CD4-positive, alpha-beta T cell treated with Interferon gamma for 1 hour (primary cell): ENCODE measurements at regions not wholly inside any gene's neighbourhood (a gene's known extent, or its start where the extent isn't known, plus 50 kb on each side); places are given as distances from the start of the nearest gene placed in this dataset.

Source experiments
- DNase-seq: peaks from one replicate; pipeline ENCODE4 v3.0.0-alpha.2; 2020

DNA sequence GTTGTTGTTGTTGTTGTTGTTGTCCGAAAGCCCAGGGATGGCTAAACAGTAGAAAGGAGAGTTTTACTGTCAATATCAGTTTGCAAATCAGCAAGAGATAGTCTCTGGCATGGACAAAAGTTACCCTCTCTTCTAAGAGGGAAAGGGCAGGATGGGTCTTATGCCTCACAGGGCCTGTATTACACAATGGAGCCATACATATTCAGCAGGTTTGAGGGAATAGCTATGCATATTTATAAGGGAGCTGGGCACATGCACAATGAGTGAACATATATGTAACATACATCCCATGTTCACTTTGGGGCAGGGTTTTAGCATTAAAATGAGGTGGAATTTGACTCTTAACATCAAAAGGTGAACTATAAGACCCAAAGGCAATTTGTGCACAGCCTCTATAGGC lies 84.4 kb upstream of the PGBD5 start:
- no peak for DNase-seq

GRCh38 chr1:230509281-230509977 lies 83.3 kb upstream of the PGBD5 start:
- peak; percentile 48 for DNase-seq

GRCh38 chr1:230507666-230508402 lies 81.7 kb upstream of the PGBD5 start:
- no peak for DNase-seq

DNA sequence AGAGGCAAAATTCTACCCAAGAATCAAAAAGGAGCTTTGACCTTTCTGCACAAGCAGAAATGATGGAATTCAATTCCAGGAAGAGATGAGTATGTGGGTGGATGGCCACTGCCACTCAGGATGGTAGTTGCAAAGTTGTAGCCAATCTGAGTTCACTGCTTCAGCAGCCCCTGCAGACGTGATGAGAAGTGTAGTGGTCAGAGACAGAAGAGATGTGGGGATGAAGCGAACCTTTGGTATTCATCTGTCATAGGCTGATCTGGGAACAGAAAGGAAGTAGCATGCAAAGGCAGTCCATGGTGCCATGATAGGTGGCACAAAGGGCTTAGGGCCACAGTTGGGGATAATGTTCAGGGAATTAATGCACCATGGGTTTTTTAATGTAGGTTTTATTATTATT lies 81.1 kb upstream of the PGBD5 start:
- DNase-seq: no peak

GRCh38 chr1:230506451-230506850 lies 80.3 kb upstream of the PGBD5 start:
- no peak for DNase-seq

GRCh38 chr1:230504310-230504709 lies 78.2 kb upstream of the PGBD5 start:
- no peak for DNase-seq

DNA sequence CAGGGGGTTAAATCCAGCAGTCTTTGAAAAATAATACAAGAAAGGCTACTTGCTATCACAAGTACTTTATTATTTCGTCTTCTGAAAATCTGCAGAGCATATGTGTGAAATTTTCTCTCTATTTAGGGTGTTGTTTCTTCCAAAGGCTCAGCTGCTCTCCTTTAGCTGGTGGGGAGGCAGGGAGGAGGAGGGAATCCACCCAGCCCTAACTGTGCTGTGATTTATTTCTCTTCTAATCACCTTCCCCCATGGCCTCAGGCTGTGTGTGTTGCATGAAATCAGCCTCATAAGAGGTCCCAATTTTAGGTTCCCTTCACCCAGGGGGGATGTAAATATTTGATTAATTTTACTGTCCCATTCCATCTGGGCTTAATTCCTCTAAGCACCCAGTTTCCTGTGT lies 77.6 kb upstream of the PGBD5 start:
- DNase-seq: no peak

GRCh38 chr1:230502996-230503395 lies 76.9 kb upstream of the PGBD5 start:
- DNase-seq: no peak

DNA sequence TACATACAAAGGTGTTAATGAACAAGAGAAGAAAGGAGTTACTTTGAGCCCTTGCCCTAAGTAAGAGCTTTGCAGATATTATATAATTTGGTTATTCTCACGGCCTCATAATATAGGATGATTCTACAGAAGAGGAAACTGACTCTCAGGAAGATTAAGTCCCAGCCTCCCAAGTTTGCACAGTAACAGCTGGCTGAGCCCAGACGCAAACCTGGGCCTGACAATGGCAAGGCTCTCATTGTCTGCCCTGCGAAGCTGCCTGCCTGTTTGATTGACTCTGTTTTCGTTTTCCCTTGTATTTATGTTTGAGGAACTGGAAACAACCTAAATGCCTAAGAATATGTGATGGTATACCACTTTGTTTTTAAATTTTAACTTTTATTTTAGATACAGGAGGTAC lies 76.2 kb upstream of the PGBD5 start:
- no peak for DNase-seq

GRCh38 chr1:230501849-230502248 lies 75.7 kb upstream of the PGBD5 start:
- no peak for DNase-seq

- DNase-seq: no peak
These were observed 75.1 kb upstream of the PGBD5 start for GRCh38 chr1:230501242-230501641.

DNA sequence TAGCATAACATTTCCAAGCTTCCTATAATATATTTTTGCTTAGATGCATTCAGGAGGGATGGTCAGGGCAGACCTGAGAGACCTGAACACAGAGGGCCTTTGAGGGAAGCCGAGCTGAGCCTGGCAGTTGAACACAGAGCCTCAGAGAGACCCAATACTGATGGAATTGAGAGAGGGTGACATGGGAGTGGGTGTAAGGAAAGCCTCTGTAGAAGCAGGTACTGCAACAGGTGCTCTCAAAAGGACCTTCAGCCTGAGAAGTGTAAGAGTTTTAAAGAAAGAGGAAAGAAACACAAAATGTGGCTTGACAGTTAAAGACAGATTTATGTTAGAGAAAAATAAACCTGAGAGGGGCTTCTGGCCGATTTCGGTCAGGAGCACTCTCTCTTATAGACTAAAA lies 73.9 kb upstream of the PGBD5 start:
- no peak for DNase-seq

- no peak for DNase-seq
These were observed 73.4 kb upstream of the PGBD5 start for GRCh38 chr1:230499496-230499895.

DNA sequence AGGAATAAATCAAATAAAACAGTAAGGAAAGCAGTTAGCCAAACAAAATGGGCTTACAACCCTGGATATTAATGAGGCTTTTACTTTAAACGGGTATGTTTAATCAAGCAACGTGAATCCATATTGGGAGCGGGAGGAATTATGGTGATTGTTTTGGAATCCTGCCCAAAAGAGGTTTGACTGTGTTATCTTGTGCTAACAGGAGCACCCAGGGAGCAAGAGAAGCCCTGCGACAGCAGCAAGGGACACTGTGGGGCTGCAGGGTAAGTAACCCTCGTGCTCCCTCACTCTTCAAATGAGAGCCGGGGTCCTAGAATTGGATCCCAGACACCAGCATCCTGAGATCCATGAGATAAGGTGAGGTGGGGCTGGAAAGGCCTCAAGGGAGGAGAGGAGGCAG lies 72.6 kb upstream of the PGBD5 start:
- no peak for DNase-seq

DNA sequence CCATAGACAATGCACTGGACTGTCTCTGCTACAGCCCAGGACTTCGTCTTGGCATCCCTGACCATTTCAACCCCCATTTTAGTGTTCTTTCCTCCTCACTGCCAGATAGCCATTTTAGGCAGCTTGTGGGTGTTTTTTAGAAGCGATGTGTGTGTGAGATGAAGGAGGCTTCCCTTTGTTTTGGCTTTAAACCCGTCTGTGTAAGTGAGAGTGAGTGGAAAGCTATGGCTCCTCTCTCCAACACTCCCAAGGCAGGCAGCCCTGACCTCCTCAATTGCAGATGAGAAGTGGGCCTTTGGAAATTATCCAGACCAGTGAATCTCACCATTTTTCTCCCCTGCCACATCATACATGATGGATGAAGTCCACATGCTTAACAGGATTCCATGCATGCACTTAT lies 70.3 kb upstream of the PGBD5 start:
- DNase-seq: no peak

- no peak for DNase-seq
These were observed 69.8 kb upstream of the PGBD5 start for GRCh38 chr1:230495891-230496385.

- DNase-seq: no peak
These were observed 68.9 kb upstream of the PGBD5 start for GRCh38 chr1:230495076-230495475.

DNA sequence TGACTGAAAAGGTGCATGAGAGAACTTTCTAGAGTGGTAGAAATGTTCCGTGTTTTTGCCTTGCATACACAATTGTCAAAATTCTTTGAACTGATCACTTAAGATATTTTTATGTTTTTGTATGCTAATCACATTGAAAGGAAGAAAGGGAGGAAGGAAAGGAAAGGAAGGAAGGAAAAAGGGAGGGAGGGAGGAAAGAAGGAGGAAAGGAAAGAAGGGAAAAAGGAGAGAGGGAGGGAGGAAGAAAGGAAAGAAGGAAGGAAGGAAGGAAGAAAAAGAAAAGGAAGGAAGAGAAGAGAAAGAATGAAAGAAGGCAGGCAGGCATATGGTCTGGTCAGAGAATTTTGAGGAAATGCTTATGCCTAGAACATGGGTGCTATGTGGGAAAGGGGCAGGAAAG lies 68.4 kb upstream of the PGBD5 start:
- DNase-seq: no peak

GRCh38 chr1:230494026-230494425 lies 67.9 kb upstream of the PGBD5 start:
- no peak for DNase-seq

DNA sequence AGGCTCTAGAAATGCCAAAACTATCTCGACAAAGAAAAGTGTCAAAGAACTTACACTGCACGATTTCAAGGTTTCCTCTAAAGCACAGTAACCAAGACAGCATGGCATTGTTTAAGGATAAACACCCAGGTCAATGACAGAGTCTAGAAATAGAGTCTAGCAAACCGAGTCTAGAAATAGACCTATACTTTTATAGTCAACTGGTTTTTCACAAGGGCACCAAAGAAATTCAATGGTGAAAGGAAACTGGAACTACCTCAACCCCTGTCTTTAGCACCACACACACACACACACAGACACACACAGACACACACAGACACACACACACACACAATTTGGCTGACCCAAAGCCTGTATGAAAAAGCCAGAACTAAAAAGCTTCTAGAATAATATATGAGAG lies 67.1 kb upstream of the PGBD5 start:
- DNase-seq: no peak

GRCh38 chr1:230490436-230490835 lies 64.3 kb upstream of the PGBD5 start:
- no peak for DNase-seq

GRCh38 chr1:230487773-230488428 lies 61.8 kb upstream of the PGBD5 start:
- DNase-seq: no peak

GRCh38 chr1:230476622-230477003 lies 50.5 kb upstream of the PGBD5 start:
- DNase-seq: no peak
